AG10803 (cell line): ENCODE measurements at regions not wholly inside any gene's neighbourhood (a gene's known extent, or its start where the extent isn't known, plus 50 kb on each side); places are given as distances from the start of the nearest gene placed in this dataset.

ENCODE experiments used
- DNase-seq: peaks from one replicate; pipeline ENCODE4 v3.0.0; 2010; ENCODE audit warnings: low read depth
- H3K4me3 ChIP-seq: 2 replicates; pipeline ENCODE4 v1.5.1; 2011; ENCODE audit warnings: mild to moderate bottlenecking, low read length, control low read depth
- CTCF ChIP-seq: conservative IDR thresholded peaks from 2 replicates; pipeline ENCODE4 v1.5.1; 2011; ENCODE audit warnings: mild to moderate bottlenecking, low read length, control low read depth, inconsistent platforms

DNA sequence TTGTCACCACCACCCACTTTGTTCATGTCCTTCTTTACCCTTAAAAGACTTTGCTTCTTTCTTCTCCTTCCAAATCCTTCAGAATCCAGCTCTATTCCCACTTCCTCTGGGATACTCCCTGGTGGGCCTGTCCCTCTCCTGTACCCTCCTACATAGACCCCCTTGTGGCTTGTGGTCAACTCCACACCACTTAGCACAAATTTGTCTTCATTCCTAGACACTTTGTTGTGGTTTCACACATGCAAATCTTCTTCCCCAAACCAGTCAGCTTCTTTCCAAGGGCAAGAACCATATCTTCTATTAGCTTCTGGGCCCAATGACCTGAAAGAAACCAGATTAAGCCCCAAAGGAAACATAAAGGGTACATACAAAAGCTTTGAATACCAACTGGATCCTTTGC, 342.4 kb downstream of the TNS1 start:
- DNase-seq: no peak
- no peak for TF ChIP-seq CTCF
- no peak overlapping the region for H3K4me3 ChIP-seq

GRCh38 chr2:217658806-217659205, 344.0 kb downstream of the TNS1 start:
- no peak overlapping the region for H3K4me3 ChIP-seq
- no peak for DNase-seq
- no peak for TF ChIP-seq CTCF

- no peak for DNase-seq
- no peak overlapping the region for H3K4me3 ChIP-seq
- no peak for TF ChIP-seq CTCF
These were observed 345.5 kb downstream of the TNS1 start for GRCh38 chr2:217657252-217657651.

GRCh38 chr2:217656316-217656715, 346.5 kb downstream of the TNS1 start:
- DNase-seq: no peak
- no peak overlapping the region for H3K4me3 ChIP-seq
- no peak for TF ChIP-seq CTCF

GRCh38 chr2:217655651-217656050, 347.1 kb downstream of the TNS1 start:
- no peak for TF ChIP-seq CTCF
- DNase-seq: no peak
- no peak overlapping the region for H3K4me3 ChIP-seq

- no peak for DNase-seq
- no peak for TF ChIP-seq CTCF
- H3K4me3 ChIP-seq: no peak overlapping the region
These were observed 348.6 kb downstream of the TNS1 start for GRCh38 chr2:217654168-217654567.

- TF ChIP-seq CTCF: peak; percentile 36
- DNase-seq: peak; percentile 95
- no peak overlapping the region for H3K4me3 ChIP-seq
These were observed 349.8 kb downstream of the TNS1 start for GRCh38 chr2:217652761-217653639.
